ENCODE measurements at regions not wholly inside any gene's neighbourhood (a gene's known extent, or its start where the extent isn't known, plus 50 kb on each side); places are given as distances from the start of the nearest gene placed in this dataset.

DNA sequence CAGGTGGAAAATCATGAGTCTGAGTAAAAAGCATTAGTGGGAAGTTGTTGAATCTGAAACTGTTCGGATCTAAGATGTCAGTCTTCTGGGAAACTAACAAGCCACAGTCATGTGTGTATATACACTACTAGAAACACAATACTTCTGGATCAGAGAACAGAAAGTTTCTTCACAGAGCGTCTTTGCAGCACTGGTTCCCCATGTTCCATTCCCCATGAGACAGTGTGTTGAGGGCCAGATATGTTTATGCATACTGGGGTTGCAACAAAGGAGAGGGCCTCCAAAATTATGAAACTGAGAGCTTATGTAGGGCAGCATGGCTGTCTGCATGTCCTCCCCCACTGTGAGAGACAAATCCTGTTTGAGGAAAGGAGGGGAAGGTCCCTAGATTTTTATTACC is 295.0 kb upstream of the NAV3 start:
- Histone ChIP-seq H3K9me2 (replicated peaks; ENCODE audit: low read depth, low read length) (no peaks in the 10 kb centered on the region), H4K20me1 (ENCODE audit: insufficient read depth, low read length, poor library complexity, severe bottlenecking) (no peaks in the 10 kb centered on the region), H3K9me3 (ENCODE audit: insufficient read depth, low read depth, low read length) (no peaks in the 10 kb centered on the region), H3K4me2 (ENCODE audit: low read depth, low read length, poor library complexity, severe bottlenecking) (no peak overlapping the region), H3K79me2 (ENCODE audit: insufficient read depth, low read length) (no peaks in the 10 kb centered on the region), H3K27me3 (ENCODE audit: insufficient read depth, low read length, poor library complexity, severe bottlenecking) (no peaks in the 10 kb centered on the region), H3K4me1 (ENCODE audit: insufficient read depth, low read length, poor library complexity, severe bottlenecking) (no peaks in the 10 kb centered on the region), H2AFZ (ENCODE audit: low read length) (no peak overlapping the region), H3K36me3 (ENCODE audit: insufficient read depth, low read length) (no peaks in the 10 kb centered on the region), H3K9ac (ENCODE audit: low read depth, low read length, poor library complexity, severe bottlenecking) (no peak overlapping the region), H3F3A (ENCODE audit: low read depth) (no peaks in the 10 kb centered on the region), H3K4me3 (ENCODE audit: low read length, poor library complexity, severe bottlenecking) (no peak overlapping the region)
- TF ChIP-seq EZH2phosphoT487 (IDR thresholded peaks at IDR 0.05; ENCODE audit: borderline replicate concordance), result no peak
- TF ChIP-seq, protein P1, sequence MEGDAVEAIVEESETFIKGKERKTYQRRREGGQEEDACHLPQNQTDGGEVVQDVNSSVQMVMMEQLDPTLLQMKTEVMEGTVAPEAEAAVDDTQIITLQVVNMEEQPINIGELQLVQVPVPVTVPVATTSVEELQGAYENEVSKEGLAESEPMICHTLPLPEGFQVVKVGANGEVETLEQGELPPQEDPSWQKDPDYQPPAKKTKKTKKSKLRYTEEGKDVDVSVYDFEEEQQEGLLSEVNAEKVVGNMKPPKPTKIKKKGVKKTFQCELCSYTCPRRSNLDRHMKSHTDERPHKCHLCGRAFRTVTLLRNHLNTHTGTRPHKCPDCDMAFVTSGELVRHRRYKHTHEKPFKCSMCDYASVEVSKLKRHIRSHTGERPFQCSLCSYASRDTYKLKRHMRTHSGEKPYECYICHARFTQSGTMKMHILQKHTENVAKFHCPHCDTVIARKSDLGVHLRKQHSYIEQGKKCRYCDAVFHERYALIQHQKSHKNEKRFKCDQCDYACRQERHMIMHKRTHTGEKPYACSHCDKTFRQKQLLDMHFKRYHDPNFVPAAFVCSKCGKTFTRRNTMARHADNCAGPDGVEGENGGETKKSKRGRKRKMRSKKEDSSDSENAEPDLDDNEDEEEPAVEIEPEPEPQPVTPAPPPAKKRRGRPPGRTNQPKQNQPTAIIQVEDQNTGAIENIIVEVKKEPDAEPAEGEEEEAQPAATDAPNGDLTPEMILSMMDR (conservative IDR thresholded peaks at IDR 0.05; ENCODE audit: low read length), result no peak

DNA sequence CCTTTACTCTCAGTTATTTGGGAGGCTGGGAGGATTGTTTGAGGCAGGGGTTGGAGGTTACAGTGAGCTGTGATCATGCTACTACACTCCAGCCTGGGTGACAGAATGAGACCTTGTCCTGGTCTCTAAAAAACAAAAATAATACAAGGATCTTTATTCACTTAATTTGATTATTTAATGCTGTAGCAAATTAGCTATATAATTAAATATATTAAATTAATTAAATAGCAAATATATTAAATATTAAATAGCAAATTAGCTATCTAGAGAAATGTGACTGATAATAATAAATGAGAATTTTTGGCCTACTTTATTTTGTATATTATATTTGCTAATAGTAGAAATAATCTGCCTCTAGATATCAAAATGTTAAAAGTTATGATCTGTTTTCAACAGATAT is 298.8 kb upstream of the NAV3 start:
- Histone ChIP-seq H3K9me3 (ENCODE audit: insufficient read depth, low read depth, low read length) (no peaks in the 10 kb centered on the region), H2AFZ (ENCODE audit: low read length) (no peak overlapping the region), H3F3A (ENCODE audit: low read depth) (no peaks in the 10 kb centered on the region), H3K27me3 (ENCODE audit: insufficient read depth, low read length, poor library complexity, severe bottlenecking) (no peaks in the 10 kb centered on the region), H3K9ac (ENCODE audit: low read depth, low read length, poor library complexity, severe bottlenecking) (no peak overlapping the region), H3K4me3 (ENCODE audit: low read length, poor library complexity, severe bottlenecking) (no peak overlapping the region), H3K36me3 (ENCODE audit: insufficient read depth, low read length) (no peaks in the 10 kb centered on the region), H3K4me1 (ENCODE audit: insufficient read depth, low read length, poor library complexity, severe bottlenecking) (no peaks in the 10 kb centered on the region), H3K4me2 (ENCODE audit: low read depth, low read length, poor library complexity, severe bottlenecking) (no peak overlapping the region), H4K20me1 (ENCODE audit: insufficient read depth, low read length, poor library complexity, severe bottlenecking) (no peaks in the 10 kb centered on the region), H3K9me2 (replicated peaks; ENCODE audit: low read depth, low read length) (no peaks in the 10 kb centered on the region), H3K79me2 (ENCODE audit: insufficient read depth, low read length) (no peaks in the 10 kb centered on the region)
- no peak for TF ChIP-seq EZH2phosphoT487 (IDR thresholded peaks at IDR 0.05; ENCODE audit: borderline replicate concordance)
- TF ChIP-seq, protein P1 (conservative IDR thresholded peaks at IDR 0.05; ENCODE audit: low read length), result no peak

DNA sequence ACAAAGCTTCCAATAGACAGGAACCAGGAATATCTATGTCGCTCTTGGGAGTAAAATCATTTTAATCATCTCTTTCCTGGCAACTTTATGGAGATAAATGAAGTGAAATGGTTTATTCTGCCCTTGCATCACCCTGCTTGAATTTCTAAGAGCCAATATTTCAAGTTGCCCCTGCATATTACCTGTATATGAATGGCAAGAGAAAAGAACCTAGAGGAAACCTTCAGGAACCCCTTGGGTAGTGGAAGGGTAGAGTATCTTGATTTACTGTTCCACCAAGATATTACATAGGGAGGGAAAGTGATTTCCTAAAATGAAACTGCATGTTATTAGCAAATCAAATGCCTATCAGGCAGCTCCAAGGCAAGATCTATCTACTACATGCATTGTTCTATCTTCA is 308.4 kb upstream of the NAV3 start:
- Histone ChIP-seq H3K9me3 (ENCODE audit: insufficient read depth, low read depth, low read length) (no peaks in the 10 kb centered on the region), H3K9ac (ENCODE audit: low read depth, low read length, poor library complexity, severe bottlenecking) (no peak overlapping the region), H3F3A (ENCODE audit: low read depth) (no peaks in the 10 kb centered on the region), H3K9me2 (replicated peaks; ENCODE audit: low read depth, low read length) (no peaks in the 10 kb centered on the region), H3K36me3 (ENCODE audit: insufficient read depth, low read length) (no peaks in the 10 kb centered on the region), H3K4me2 (ENCODE audit: low read depth, low read length, poor library complexity, severe bottlenecking) (no peak overlapping the region), H3K4me1 (ENCODE audit: insufficient read depth, low read length, poor library complexity, severe bottlenecking) (no peaks in the 10 kb centered on the region), H2AFZ (ENCODE audit: low read length) (no peak overlapping the region), H3K4me3 (ENCODE audit: low read length, poor library complexity, severe bottlenecking) (no peak overlapping the region), H4K20me1 (ENCODE audit: insufficient read depth, low read length, poor library complexity, severe bottlenecking) (no peaks in the 10 kb centered on the region), H3K27me3 (ENCODE audit: insufficient read depth, low read length, poor library complexity, severe bottlenecking) (no peaks in the 10 kb centered on the region), H3K79me2 (ENCODE audit: insufficient read depth, low read length) (no peaks in the 10 kb centered on the region)
- no peak for TF ChIP-seq EZH2phosphoT487 (IDR thresholded peaks at IDR 0.05; ENCODE audit: borderline replicate concordance)
- TF ChIP-seq, protein P1 (conservative IDR thresholded peaks at IDR 0.05; ENCODE audit: low read length), result no peak

Measured in Loucy (cell line).